ENCODE measurements at regions not wholly inside any gene's neighbourhood (a gene's known extent, or its start where the extent isn't known, plus 50 kb on each side); places are given as distances from the start of the nearest gene placed in this dataset.
"Not testable (repeated sequence)": the region's sequence is repeated elsewhere in the genome, so short reads cannot be mapped to it uniquely, and the experiment has no call there.

DNA sequence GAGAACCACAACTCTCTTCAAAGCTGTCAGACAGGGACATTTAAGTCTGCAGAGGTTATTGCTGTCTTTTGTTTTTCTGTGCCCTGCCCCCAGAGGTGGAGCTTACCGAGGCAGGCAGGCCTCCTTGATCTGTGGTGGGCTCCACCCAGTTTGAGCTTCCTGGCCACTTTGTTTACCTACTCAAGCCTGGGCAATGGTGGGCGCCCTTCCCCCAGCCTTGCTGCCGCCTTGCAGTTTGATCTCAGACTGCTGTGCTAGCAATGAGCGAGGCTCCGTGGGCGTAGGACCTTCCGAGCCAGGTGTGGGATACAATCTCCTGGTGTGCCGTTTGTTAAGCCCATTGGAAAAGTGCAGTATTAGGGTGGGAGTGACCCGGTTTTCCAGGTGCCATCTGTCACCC lies 822.1 kb downstream of the KCNMA1 start:
- DNase-seq, result not testable (repeated sequence)

DNA sequence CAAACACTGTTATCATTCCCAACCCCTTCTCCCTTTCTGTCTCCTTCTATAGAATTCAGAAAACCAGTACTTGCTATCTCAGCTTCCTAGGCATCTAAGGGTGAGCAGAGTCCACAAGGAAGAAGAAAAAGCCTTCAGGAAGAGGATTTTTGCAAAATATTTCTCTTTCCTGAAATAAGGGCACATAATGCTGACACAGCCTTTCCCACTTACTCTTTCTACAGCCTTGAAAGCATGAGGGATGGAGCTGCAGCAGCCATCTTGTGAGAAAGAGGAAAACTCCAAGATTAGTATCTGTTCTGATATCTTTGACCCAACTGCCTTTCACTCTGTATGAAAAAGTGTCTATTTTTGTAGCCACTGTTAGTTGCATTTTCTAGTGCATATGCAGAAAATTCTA lies 826.2 kb downstream of the KCNMA1 start:
- DNase-seq, result no peak

DNA sequence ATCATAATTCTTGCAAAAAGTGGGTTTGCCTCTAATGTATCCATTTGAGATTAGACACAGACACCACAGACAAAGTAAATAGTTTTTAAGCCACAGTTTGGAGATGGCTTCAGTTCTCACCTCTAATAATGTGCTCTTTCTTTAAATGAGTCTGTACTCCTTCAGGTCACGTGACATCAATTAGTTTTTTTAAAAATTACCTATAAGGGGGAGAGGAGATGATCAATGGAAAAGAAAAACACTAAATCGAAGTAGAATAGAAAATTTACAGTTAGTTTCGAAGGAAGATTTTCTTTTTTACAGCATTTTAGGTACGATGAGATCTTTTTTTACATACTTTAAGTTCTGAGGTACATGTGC lies 849.2 kb downstream of the KCNMA1 start:
- DNase-seq, result no peak

- DNase-seq, result no peak
Observed at GRCh38 chr10:76787746-76788451, 849.7 kb downstream of the KCNMA1 start.

GRCh38 chr10:76786504-76787072 lies 851.0 kb downstream of the KCNMA1 start:
- DNase-seq, result no peak

DNA sequence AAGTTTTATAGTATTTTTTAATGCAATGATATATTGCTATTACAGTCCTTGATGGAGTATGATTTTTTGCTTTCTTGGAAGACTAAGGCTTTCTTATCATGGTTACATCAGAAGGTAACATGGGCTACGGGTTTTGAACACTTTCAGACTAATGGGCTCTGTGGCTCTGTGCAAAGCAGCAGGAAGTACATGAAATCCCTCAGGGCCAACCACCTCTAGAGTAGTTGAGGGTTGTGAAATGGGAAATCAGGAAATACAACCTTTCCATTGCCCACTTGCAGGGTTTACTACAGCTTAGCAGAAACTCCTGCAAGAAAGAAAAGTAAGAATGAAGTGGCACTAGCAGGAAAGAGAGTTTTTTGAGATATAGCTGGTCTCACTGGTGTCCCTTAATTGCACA lies 853.5 kb downstream of the KCNMA1 start:
- DNase-seq, result no peak

DNA sequence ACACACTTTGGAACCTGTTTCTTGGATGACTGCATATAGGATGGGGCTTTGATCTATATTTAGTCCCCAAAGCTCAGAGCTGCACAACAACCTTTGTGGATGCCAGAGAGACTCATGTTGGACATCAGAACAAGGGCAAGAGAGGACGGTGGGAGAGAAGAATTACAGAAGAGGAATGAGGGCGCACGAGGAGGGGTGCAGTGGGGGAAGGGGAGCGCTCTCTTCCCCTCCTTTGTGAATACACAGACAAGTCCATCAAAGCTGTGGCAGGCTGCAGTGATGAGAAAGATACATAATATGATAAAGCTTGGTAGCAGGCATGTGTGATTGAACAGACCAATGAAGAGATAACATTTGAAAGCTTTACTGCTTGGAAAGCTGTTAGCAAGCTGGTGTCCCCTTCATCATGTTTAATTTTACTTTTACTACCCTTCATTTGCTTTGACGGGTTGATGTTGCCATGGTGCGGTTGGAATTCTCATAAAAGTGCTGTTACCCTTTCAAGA lies 857.8 kb downstream of the KCNMA1 start:
- no peak for DNase-seq

GRCh38 chr10:76778914-76779795 lies 858.5 kb downstream of the KCNMA1 start:
- DNase-seq, result no peak

DNA sequence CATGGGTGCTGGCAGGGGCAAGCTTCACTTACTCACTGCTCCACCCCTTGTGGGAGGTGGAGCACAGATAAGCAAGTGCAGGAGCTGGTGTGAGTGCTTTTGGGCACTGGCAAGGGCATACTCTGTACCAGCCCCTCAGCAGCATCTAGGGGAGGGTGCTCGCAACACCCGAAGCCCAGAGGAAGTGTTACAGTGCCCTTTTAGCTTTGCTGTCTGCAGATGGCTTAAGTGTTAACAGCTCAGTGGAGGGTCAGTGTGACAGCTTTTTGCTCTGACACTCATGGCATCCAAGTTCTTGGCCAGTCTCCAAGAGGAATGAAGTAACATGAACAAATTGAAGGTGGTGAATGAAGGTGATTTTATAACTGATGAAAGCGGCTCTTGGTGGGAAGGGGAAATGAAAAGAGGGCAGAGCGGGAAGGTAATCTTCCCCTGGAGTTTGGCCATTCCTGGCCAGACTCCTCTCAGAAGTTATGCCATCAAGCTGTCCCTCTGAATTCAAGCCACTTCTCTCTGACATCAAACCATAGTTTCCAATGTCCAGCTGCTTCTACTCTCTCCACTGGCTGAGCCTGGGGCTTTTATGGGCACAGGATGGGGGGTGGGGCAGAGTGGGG lies 862.5 kb downstream of the KCNMA1 start:
- no peak for DNase-seq

GRCh38 chr10:76769582-76769981 lies 868.0 kb downstream of the KCNMA1 start:
- DNase-seq, result no peak

DNA sequence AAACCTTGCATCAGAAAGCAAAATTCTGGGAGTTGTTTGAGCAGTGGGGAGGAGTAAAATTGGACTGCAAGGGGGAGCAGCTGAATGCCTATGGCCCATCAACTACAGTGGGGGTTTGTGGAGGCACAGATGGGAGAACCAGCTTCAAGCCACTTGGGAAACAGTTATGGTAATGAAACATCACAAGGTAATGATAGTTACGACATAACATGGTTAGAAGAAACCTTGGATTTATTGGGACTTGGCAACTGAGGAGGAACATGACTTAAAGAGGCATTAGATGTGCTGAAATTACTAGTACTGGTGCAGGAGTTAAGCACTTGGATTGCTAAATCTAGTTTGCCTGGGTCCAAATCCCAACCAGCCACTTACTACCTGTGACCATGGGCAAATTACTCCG lies 868.4 kb downstream of the KCNMA1 start:
- DNase-seq, result no peak

GRCh38 chr10:76766682-76767081 lies 870.9 kb downstream of the KCNMA1 start:
- DNase-seq, result no peak

GRCh38 chr10:76764921-76765320 lies 872.7 kb downstream of the KCNMA1 start:
- not testable (repeated sequence) for DNase-seq

DNA sequence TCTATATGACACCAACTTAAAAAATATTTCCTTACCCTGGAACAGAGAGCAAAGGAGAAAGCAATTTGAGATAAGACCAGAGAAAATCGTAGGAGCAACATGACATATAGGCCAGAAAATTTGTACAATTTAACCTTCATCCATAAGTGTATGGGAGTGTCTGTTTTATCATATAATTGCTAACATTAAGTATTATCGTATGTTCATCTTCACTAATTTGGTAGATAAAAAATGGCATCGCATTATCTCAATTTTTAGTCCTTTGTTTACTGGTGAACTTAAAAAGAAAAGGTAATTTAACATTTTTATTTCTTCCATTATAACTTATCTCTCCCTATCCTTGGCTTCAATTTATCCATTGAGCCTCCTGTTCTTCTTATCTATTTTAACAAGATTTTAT lies 873.4 kb downstream of the KCNMA1 start:
- no peak for DNase-seq

DNA sequence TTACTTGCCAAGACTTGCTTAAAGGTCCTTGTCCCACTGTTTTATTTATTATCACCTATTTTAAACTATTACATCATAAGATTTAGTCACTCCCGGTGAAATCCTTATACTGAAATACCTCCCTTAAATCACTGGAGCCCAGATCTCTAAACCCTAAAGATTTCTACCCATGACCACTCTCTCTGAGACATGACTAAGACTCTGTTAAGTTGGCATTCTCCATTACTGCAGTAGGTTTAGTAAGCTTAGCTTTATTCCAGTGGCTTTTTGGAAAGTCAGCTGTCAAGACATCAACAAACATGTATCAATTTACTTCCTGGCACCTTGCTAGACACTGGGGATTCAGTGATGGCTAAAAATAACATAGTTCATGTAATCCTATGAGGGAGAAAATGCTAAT lies 874.2 kb downstream of the KCNMA1 start:
- no peak for DNase-seq

DNA sequence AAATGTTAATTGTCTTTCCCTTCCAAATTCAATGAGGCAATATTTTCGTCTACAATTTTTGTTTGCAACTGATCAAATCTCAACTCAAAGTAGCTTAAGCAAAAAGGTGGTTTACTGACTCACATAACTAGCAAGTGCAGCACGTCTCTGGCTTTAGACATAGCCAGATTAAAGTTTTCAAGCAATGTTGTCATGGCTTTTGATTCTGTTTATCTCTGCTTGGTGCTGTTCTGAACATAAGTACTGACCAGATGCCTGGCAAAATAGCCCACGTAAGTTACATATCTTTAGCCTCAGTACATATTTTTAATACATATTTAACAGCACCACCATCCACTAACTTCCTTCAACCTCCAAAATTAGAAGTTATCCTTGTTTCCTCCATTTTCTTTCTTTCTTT lies 877.9 kb downstream of the KCNMA1 start:
- no peak for DNase-seq

DNA sequence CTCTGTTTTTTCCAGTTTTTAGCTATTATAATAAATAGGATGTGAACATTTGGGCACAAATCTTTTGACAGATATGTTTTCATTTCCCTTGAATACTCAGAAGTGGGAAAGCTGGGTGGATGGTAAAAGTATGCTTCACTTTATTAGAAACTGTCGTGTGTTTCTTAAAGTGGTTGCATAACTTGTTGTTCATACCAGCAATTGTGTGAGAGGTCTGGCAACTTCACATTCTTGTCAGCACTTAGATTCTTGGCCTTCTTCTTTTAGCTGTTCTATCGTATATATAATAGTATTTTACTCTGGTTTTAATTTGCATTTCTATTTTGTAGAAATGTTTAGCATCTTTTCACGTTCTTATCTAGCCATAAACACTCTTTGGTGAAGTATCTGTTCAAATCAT lies 894.4 kb downstream of the KCNMA1 start:
- DNase-seq, result no peak

GRCh38 chr10:76740514-76740913 lies 897.1 kb downstream of the KCNMA1 start:
- no peak for DNase-seq

- no peak for DNase-seq
Observed at GRCh38 chr10:76738991-76739390, 898.6 kb downstream of the KCNMA1 start.

DNA sequence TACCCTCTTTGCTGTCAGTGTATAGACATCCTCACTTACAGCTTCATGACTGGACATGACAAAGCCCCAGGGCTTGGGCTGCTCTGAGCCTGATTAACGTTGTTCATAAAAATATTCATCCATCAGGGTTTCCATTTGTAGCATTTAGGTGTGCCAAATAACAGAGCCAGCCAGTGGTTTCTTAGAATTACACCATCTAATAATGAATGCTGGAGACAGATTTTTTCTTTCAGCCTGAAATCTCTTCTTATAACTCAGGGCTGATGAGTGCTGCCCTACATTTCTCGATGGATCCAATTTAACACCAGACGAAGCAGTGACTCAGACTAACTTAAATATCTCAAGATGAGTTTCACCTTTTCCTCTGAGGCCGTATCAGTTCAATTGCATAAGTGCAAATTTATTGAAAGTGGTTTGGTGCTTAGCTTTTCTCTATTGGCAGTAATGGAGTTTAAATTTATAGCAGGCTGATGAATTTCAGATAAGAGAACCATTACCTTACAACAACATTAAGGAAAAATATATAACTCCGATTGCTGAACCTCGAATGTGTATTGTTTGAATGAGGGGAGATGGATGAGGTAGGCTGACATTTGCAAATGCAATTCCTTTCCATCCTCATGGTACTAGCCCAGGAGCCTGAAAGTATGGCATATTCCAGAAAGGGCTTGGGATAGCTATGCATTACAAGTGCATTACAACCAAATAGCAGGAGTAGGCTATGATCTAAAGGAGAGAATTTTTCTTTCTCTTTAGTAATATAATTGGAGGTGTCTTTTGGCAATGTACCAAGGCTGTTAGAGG lies 900.6 kb downstream of the KCNMA1 start:
- no peak for DNase-seq

DNA sequence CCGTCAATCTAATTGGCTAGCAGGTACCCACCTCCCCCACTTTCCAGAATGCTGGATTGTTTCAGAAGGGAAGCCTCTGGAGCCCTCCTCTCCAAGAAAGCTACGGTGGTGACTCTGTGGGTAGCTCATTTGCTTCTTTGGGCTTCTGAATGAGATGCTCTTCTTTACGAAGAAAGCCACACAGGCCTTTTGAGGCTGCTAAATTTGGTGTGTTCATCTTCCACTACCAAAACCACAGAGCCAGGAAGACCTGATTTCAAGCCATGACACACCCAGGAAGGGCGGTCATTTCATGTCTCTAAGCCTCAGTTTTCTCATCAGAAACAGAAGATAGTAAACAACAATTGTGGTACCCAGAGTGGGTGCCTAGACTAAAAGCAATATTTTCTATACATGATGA lies 901.2 kb downstream of the KCNMA1 start:
- DNase-seq, result no peak

DNA sequence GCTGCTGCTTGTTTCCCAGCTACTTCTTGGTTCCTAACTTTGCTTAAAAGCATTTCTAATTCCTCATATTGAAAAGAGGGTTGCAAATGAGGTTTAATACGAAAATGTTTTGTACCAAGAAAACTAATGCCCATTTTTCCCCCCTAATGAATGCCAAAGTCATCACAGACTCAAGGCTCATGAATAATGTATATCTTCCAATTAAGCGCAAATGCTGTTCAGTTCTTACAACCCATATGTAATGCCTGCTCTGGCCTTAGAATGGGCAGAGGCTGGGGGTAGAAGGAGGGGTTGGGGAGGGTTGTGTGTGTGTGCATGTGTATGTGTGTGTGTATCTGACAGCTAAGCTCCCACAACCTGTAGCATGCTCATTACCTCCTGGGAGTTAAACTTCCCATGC lies 901.7 kb downstream of the KCNMA1 start:
- no peak for DNase-seq

All from 8988T (cell line).